ENCODE measurements at regions not wholly inside any gene's neighbourhood (a gene's known extent, or its start where the extent isn't known, plus 50 kb on each side); places are given as distances from the start of the nearest gene placed in this dataset.
A peak's percentile ranks its signal among the peaks of the same experiment; 100 is the strongest.

- DNase-seq: no peak
- intact Hi-C loops (cut with DNase I): no loop called here
These were observed 67.6 kb downstream of the HTR1A start for GRCh38 chr5:63894690-63895089.

GRCh38 chr5:63878788-63879187, 83.5 kb downstream of the HTR1A start:
- intact Hi-C loops (cut with DNase I): no loop called here
- DNase-seq: no peak

- intact Hi-C loops (cut with DNase I): no loop called here
- DNase-seq: no peak
These were observed 84.3 kb downstream of the HTR1A start for GRCh38 chr5:63877961-63878360.

- intact Hi-C loops (cut with DNase I): no loop called here
- no peak for DNase-seq
These were observed 101.9 kb downstream of the HTR1A start for GRCh38 chr5:63860379-63860778.

- intact Hi-C loops (cut with DNase I): no loop called here
- DNase-seq: no peak
These were observed 108.2 kb downstream of the HTR1A start for GRCh38 chr5:63854076-63854475.

- intact Hi-C loops (cut with DNase I): no loop called here
- no peak for DNase-seq
These were observed 119.1 kb downstream of the HTR1A start for GRCh38 chr5:63843190-63843589.

GRCh38 chr5:63837437-63837836, 124.8 kb downstream of the HTR1A start:
- intact Hi-C loops (cut with DNase I): no loop called here
- DNase-seq: no peak

GRCh38 chr5:63831381-63831780, 130.9 kb downstream of the HTR1A start:
- intact Hi-C loops (cut with DNase I): no loop called here
- DNase-seq: no peak

- intact Hi-C loops (cut with DNase I): no loop called here
- no peak for DNase-seq
These were observed 136.3 kb downstream of the HTR1A start for GRCh38 chr5:63825984-63826383.

- intact Hi-C loops (cut with DNase I): no loop called here
- DNase-seq: no peak
These were observed 138.7 kb downstream of the HTR1A start for GRCh38 chr5:63823583-63823982.

GRCh38 chr5:63822614-63823013, 139.6 kb downstream of the HTR1A start:
- intact Hi-C loops (cut with DNase I): no loop called here
- no peak for DNase-seq

GRCh38 chr5:63820577-63820976, 141.7 kb downstream of the HTR1A start:
- intact Hi-C loops (cut with DNase I): no loop called here
- DNase-seq: peak in 1 of 42 donors; percentile 3

- DNase-seq: no peak
- intact Hi-C loops (cut with DNase I): no loop called here
These were observed 149.6 kb downstream of the HTR1A start for GRCh38 chr5:63812693-63813092.

- intact Hi-C loops (cut with DNase I): no loop called here
- no peak for DNase-seq
These were observed 150.3 kb downstream of the HTR1A start for GRCh38 chr5:63811961-63812360.

GRCh38 chr5:63811286-63811685, 151.0 kb downstream of the HTR1A start:
- DNase-seq: no peak
- intact Hi-C loops (cut with DNase I): no loop called here

- intact Hi-C loops (cut with DNase I): no loop called here
- DNase-seq: no peak
These were observed 157.1 kb downstream of the HTR1A start for GRCh38 chr5:63805151-63805550.

- DNase-seq: no peak
- intact Hi-C loops (cut with DNase I): no loop called here
These were observed 159.1 kb downstream of the HTR1A start for GRCh38 chr5:63803165-63803564.

- DNase-seq: no peak
- intact Hi-C loops (cut with DNase I): no loop called here
These were observed 167.3 kb downstream of the HTR1A start for GRCh38 chr5:63794979-63795378.

- intact Hi-C loops (cut with DNase I): no loop called here
- DNase-seq: no peak
These were observed 167.9 kb downstream of the HTR1A start for GRCh38 chr5:63794296-63794695.

- intact Hi-C loops (cut with DNase I): no loop called here
- DNase-seq: no peak
These were observed 187.3 kb downstream of the HTR1A start for GRCh38 chr5:63774939-63775338.

GRCh38 chr5:63768221-63768620, 194.0 kb downstream of the HTR1A start:
- intact Hi-C loops (cut with DNase I): no loop called here
- DNase-seq: no peak

- intact Hi-C loops (cut with DNase I): no loop called here
- DNase-seq: no peak
These were observed 201.3 kb downstream of the HTR1A start for GRCh38 chr5:63760965-63761364.

All from head of caudate nucleus (tissue), 42 donors.